ENCODE measurements at regions not wholly inside any gene's neighbourhood (a gene's known extent, or its start where the extent isn't known, plus 50 kb on each side); places are given as distances from the start of the nearest gene placed in this dataset.
"Not testable (repeated sequence)": the region's sequence is repeated elsewhere in the genome, so short reads cannot be mapped to it uniquely, and the experiment has no call there.

GRCh38 chr3:178950676-178951075 is 120.9 kb downstream of the ZMAT3 start:
- H3K9me3 ChIP-seq, result no peaks in the 10 kb centered on the region
- intact Hi-C loops (cut with DNase I; ENCODE audit: low total_unique reads), result no loop called here
- H3K27ac ChIP-seq, result no peak overlapping the region
- DNase-seq, result no peak
- H3K4me3 ChIP-seq, result no peak overlapping the region
- H3K4me1 ChIP-seq, result no peaks in the 10 kb centered on the region
- H3K36me3 ChIP-seq, result no peaks in the 10 kb centered on the region
- no peaks in the 10 kb centered on the region for H3K27me3 ChIP-seq
- TF ChIP-seq POLR2A (IDR thresholded peaks at IDR 0.05) (no peak), CTCF (IDR thresholded peaks at IDR 0.05) (no peak)

GRCh38 chr3:178949896-178950295 is 121.7 kb downstream of the ZMAT3 start:
- no peaks in the 10 kb centered on the region for H3K36me3 ChIP-seq
- H3K27ac ChIP-seq, result no peak overlapping the region
- DNase-seq, result no peak
- no peaks in the 10 kb centered on the region for H3K27me3 ChIP-seq
- H3K4me1 ChIP-seq, result no peaks in the 10 kb centered on the region
- no peaks in the 10 kb centered on the region for H3K9me3 ChIP-seq
- intact Hi-C loops (cut with DNase I; ENCODE audit: low total_unique reads), result no loop called here
- no peak for TF ChIP-seq CTCF (IDR thresholded peaks at IDR 0.05)
- TF ChIP-seq POLR2A (IDR thresholded peaks at IDR 0.05), result no peak
- H3K4me3 ChIP-seq, result no peak overlapping the region

- intact Hi-C loops (cut with DNase I; ENCODE audit: low total_unique reads), result no loop called here
Measured at GRCh38 chr3:178948546-178948945, 123.1 kb downstream of the ZMAT3 start.

GRCh38 chr3:178947738-178948137 is 123.9 kb downstream of the ZMAT3 start:
- no peaks in the 10 kb centered on the region for H3K36me3 ChIP-seq
- intact Hi-C loops (cut with DNase I; ENCODE audit: low total_unique reads), result no loop called here
- H3K9me3 ChIP-seq, result no peaks in the 10 kb centered on the region
- no peak for TF ChIP-seq POLR2A (IDR thresholded peaks at IDR 0.05)
- TF ChIP-seq CTCF (IDR thresholded peaks at IDR 0.05), result no peak
- H3K4me1 ChIP-seq, result no peaks in the 10 kb centered on the region
- H3K27ac ChIP-seq, result no peak overlapping the region
- H3K4me3 ChIP-seq, result no peak overlapping the region
- no peak for DNase-seq
- no peaks in the 10 kb centered on the region for H3K27me3 ChIP-seq

More at GRCh38 chr3:178948546-178948945, 123.1 kb downstream of the ZMAT3 start:
- TF ChIP-seq POLR2A (IDR thresholded peaks at IDR 0.05) (no peak), CTCF (IDR thresholded peaks at IDR 0.05) (no peak)
- Histone ChIP-seq H3K4me1 (no peaks in the 10 kb centered on the region), H3K36me3 (no peaks in the 10 kb centered on the region), H3K27me3 (no peaks in the 10 kb centered on the region), H3K9me3 (no peaks in the 10 kb centered on the region), H3K27ac (no peak overlapping the region), H3K4me3 (no peak overlapping the region)
- no peak for DNase-seq

- H3K4me1 ChIP-seq; H3K4me3 ChIP-seq; DNase-seq; H3K27ac ChIP-seq; H3K9me3 ChIP-seq; H3K27me3 ChIP-seq; H3K36me3 ChIP-seq; intact Hi-C loops (cut with DNase I; ENCODE audit: low total_unique reads): not testable (repeated sequence)
Measured at GRCh38 chr3:178942261-178942660, 129.3 kb downstream of the ZMAT3 start.

GRCh38 chr3:178930116-178930515 is 141.5 kb downstream of the ZMAT3 start:
- Histone ChIP-seq H3K27me3 (no peaks in the 10 kb centered on the region), H3K4me1 (no peaks in the 10 kb centered on the region), H3K9me3 (peaks cover 0 to 3% of the 10 kb centered on the region in 2 donors), H3K36me3 (no peaks in the 10 kb centered on the region), H3K27ac (no peak overlapping the region), H3K4me3 (no peak overlapping the region)
- no peak for TF ChIP-seq CTCF (IDR thresholded peaks at IDR 0.05)
- TF ChIP-seq POLR2A (IDR thresholded peaks at IDR 0.05), result no peak
- intact Hi-C loops (cut with DNase I; ENCODE audit: low total_unique reads), result no loop called here
- no peak for DNase-seq
